Mucosa of rectum (tissue), 2 donors: ENCODE measurements at regions not wholly inside any gene's neighbourhood (a gene's known extent, or its start where the extent isn't known, plus 50 kb on each side); places are given as distances from the start of the nearest gene placed in this dataset.
"Not testable (repeated sequence)": the region's sequence is repeated elsewhere in the genome, so short reads cannot be mapped to it uniquely, and the experiment has no call there.

Experiments used
- H3K27ac ChIP-seq, 2 donors: one replicate each; pipeline ENCODE4 v1.7.0; 2013; ENCODE audit warnings: inconsistent platforms in 2 of 2, low read depth in 2 of 2, low read length in 2 of 2
- H3K27me3 ChIP-seq, 2 donors: one replicate each; pipeline ENCODE4 v1.7.0; 2013; ENCODE audit warnings: low read length in 2 of 2; ENCODE audit not compliant: control insufficient read depth in 2 of 2, insufficient read depth in 2 of 2
- H3K36me3 ChIP-seq, 2 donors: one replicate each; pipeline ENCODE4 v1.7.0; 2013; ENCODE audit warnings: low read length in 2 of 2; ENCODE audit not compliant: control insufficient read depth in 2 of 2, insufficient read depth in 2 of 2
- H3K4me1 ChIP-seq, 2 donors: one replicate each; pipeline ENCODE4 v1.7.0; 2013; ENCODE audit warnings: low read length in 2 of 2, mild to moderate bottlenecking in 1 of 2; ENCODE audit not compliant: control insufficient read depth in 2 of 2, insufficient read depth in 2 of 2
- H3K4me3 ChIP-seq, 2 donors: one replicate each; pipeline ENCODE4 v1.7.0; 2013; ENCODE audit warnings: low read length in 2 of 2
- H3K9ac ChIP-seq, 2 donors: one replicate each; pipeline ENCODE4 v1.7.0; 2013; ENCODE audit warnings: low read length in 2 of 2, low read depth in 1 of 2, mild to moderate bottlenecking in 1 of 2
- H3K9me3 ChIP-seq, 2 donors: one replicate each; pipeline ENCODE4 v1.7.0; 2013; ENCODE audit warnings: low read length in 2 of 2; ENCODE audit not compliant: control insufficient read depth in 2 of 2
- donor health status: healthy.
- donor health status: Normal muscosa, but diverticular disease.

DNA sequence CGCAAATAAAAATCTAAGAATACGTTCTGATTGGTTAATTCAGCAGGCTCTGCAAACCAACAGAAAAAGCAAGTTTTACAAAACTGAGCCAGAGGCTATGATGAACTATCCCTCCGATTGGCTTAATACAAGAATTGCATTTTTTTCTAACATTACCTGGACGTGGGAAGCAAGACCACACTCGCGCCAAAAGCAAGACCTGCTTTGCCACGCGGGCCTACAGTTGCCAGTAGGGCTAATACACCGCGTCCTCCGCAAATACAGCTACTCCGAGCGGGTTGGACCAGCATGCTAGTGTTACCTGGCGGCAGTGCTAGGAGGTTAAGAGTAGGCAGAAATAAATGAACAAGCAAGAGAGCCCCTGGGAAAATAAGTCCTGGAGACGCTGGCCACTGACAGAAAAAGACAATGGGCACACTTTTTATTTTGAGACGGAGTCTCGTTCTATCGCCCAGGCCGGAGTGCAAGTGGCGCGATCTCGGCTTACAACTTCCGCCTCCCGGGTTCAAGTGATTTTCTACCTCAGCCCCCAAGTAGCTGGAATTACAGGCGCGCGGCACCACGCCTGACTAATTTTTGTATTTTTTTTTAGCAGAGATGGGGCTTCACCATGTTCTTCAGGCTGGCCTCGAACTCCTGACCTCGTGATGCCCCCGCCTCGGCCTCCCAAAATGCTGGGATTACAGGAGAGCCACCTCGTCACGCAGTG lies 131.9 kb upstream of the BTN3A2 start:
- H3K4me3 ChIP-seq, result peak overlapping the region; percentile 76 to 89
- H3K27me3 ChIP-seq, result no peaks in the 10 kb centered on the region
- H3K27ac ChIP-seq, result peak overlapping the region; percentile 92 to 94
- H3K9me3 ChIP-seq, result no peaks in the 10 kb centered on the region
- peaks cover 0 to 17% of the 10 kb centered on the region in 2 donors for H3K4me1 ChIP-seq
- H3K9ac ChIP-seq, result peak overlapping the region; percentile 83 to 97
- H3K36me3 ChIP-seq, result no peaks in the 10 kb centered on the region

DNA sequence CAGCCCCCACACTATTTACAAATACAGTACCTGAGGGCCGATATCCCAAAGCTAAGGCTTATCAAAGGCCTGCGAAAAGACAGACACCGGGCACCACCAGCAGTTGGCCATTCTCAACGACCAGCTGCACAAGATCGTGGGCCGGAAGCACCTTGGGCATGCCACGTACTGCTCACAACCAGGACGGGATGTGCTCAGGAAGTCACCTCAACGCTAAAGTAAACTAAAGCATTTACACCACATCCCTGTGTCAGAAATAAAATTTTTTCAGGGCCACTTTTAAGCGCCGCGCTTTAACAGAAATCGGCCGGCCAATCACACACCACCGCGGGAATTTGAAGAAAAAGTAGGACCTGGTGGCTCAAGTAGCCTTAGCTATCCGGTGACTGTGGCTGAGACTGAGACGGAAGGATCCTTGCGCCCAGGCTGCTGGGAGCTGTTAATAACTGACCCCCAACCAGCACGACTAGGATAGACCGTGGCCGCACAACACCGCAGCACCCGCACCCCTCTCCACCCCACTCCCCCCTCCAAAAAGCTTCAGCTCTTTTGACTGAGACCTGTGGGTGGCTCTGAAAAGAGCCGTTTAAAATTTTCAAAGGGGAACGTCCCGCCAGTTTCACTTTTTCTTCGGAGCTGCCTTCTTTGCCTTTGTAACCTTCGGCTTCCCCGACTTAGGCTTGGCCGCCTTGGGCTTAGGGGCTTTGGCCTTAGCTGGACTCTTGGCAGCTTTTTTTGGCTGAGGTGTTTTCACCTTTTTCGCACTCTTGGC lies 131.2 kb upstream of the BTN3A2 start:
- Histone ChIP-seq H3K27ac (peak overlapping the region; percentile 92 to 94), H3K4me1 (peaks cover 0 to 17% of the 10 kb centered on the region in 2 donors), H3K9me3 (no peaks in the 10 kb centered on the region), H3K36me3 (no peaks in the 10 kb centered on the region), H3K4me3 (peak overlapping the region; percentile 76 to 89), H3K27me3 (no peaks in the 10 kb centered on the region), H3K9ac (peak overlapping the region; percentile 83 to 97)

DNA sequence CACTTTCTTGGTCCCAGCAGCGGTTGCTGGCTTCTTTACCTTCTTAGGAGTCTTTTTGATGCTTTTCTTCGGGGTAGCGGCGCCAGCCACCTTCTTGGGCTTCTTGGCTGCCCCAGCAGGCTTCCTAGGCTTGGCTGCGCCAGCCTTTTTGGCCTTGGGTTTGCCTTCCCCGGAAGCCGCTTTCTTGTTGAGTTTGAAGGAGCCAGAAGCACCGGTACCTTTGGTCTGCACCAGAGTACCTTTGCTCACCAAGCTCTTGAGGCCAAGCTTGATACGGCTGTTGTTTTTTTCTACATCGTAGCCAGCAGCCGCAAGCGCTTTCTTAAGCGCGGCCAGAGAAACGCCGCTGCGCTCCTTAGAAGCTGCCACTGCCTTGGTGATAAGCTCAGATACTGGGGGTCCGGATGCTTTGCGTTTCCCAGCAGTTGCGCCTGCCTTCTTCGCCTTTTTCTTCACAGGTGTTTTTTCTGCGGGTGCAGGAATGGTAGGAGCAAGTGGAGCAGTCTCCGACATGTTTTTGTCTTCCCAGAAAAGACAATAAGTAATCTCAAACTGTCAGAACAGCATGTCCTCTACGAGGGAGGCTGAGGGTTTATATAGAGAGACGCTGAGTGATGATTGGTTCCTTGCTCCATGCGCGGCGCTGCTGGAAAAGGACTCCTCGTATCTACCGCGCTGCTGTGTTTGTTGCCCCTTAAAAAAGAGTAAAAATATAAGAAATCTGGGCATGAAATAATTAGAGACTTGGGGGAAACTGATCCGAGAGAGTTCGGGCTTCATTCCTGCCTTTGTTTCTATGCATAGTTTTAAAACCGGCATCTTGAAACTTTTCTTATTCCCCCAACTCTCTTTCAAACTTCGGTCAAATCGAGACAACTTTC lies 130.3 kb upstream of the BTN3A2 start:
- Histone ChIP-seq H3K27ac (peak overlapping the region; percentile 92 to 94), H3K36me3 (no peaks in the 10 kb centered on the region), H3K4me3 (peak overlapping the region; percentile 76 to 89), H3K27me3 (no peaks in the 10 kb centered on the region), H3K9ac (peak overlapping the region; percentile 83 to 97), H3K9me3 (no peaks in the 10 kb centered on the region), H3K4me1 (peaks cover 0 to 17% of the 10 kb centered on the region in 2 donors)

DNA sequence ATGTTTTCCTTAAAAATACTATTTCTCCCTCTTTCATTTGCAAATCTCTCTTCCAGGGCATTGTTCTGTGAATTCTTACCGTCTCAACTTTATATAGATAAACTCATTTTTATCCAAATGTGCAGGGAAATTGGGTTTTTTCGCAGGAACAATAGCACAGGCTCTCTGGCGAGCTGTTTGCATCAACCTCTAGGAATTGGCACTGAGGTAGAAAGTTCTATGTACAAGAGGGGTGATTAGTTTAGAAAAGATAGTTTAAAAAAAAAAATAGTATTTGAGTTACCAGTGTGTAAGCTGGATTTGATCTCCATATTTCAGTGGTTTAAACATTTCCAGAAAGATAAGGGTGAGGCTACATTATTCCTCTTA lies 129.7 kb upstream of the BTN3A2 start:
- H3K36me3 ChIP-seq, result no peaks in the 10 kb centered on the region
- peak overlapping the region; percentile 76 to 89 for H3K4me3 ChIP-seq
- no peaks in the 10 kb centered on the region for H3K9me3 ChIP-seq
- H3K27me3 ChIP-seq, result no peaks in the 10 kb centered on the region
- H3K9ac ChIP-seq, result peak overlapping the region; percentile 83 to 97
- H3K4me1 ChIP-seq, result peaks cover 0 to 17% of the 10 kb centered on the region in 2 donors
- H3K27ac ChIP-seq, result peak overlapping the region; percentile 92 to 94

DNA sequence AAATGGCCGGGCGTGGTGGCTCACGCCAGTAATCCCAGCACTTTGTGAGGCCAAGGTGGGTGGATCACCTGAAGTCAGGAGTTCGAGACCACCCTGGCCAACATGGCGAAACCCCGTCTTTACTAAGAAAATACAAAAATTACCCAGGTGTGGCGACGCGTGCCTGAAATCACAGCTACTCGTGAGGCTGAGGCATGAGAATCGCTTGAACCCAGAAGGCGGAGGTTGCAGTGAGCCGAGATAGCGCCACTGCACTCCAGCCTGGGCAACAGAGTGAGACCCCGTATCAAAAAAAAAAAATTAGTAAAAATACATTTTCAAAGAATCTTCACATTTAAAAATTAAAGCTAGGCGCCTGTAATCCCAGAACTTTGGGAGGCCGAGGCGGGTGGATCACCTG lies 125.6 kb upstream of the BTN3A2 start:
- H3K27ac ChIP-seq, H3K27me3 ChIP-seq: not testable (repeated sequence)

DNA sequence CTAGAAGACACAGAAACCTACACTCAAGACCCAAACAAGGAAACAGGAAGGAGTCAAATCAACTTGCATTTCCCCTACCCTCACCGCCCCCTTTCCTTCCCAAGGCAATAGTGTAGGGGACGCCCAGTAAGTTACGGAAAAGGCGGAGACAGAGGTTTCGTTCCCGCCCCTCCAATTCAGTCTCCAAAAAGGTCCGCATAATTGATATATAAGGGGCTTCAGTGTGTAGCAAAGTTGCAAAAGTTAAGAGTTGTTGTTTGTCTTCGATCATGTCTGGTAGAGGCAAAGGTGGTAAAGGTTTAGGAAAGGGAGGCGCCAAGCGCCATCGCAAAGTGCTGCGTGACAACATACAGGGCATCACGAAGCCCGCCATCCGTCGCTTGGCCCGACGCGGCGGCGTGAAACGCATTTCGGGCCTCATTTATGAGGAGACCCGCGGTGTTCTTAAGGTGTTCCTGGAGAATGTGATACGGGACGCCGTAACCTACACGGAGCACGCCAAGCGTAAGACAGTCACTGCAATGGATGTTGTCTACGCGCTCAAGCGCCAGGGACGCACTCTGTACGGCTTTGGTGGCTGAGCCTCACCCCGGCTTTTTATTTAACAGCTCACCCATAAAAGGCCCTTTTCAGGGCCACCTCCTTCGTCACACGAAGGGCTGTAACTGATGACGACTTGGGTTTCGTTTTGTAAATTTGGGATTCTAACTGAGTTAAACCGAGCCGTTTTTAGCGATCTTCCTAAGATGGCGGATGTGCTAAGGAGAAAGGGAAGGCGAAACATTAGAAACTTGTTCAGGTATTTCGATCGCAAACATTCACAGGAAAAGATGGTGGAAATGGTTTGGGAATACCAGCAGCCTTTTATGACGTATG lies 124.6 kb upstream of the BTN3A2 start:
- Histone ChIP-seq H3K4me3 (peak overlapping the region; percentile 34 to 69), H3K27me3 (peaks cover 0 to 2% of the 10 kb centered on the region in 2 donors), H3K9ac (peak overlapping the region; percentile 36 to 71), H3K9me3 (no peaks in the 10 kb centered on the region), H3K4me1 (peaks cover 6 to 23% of the 10 kb centered on the region in 2 donors), H3K27ac (peak overlapping the region; percentile 69 to 80), H3K36me3 (no peaks in the 10 kb centered on the region)

More for the DNA sequence above, 125.6 kb upstream of the BTN3A2 start:
- not testable (repeated sequence) for H3K4me3 ChIP-seq, H3K36me3 ChIP-seq, H3K9me3 ChIP-seq, H3K9ac ChIP-seq
- H3K4me1 ChIP-seq, result peaks cover 9 to 19% of the 10 kb centered on the region in 2 donors

DNA sequence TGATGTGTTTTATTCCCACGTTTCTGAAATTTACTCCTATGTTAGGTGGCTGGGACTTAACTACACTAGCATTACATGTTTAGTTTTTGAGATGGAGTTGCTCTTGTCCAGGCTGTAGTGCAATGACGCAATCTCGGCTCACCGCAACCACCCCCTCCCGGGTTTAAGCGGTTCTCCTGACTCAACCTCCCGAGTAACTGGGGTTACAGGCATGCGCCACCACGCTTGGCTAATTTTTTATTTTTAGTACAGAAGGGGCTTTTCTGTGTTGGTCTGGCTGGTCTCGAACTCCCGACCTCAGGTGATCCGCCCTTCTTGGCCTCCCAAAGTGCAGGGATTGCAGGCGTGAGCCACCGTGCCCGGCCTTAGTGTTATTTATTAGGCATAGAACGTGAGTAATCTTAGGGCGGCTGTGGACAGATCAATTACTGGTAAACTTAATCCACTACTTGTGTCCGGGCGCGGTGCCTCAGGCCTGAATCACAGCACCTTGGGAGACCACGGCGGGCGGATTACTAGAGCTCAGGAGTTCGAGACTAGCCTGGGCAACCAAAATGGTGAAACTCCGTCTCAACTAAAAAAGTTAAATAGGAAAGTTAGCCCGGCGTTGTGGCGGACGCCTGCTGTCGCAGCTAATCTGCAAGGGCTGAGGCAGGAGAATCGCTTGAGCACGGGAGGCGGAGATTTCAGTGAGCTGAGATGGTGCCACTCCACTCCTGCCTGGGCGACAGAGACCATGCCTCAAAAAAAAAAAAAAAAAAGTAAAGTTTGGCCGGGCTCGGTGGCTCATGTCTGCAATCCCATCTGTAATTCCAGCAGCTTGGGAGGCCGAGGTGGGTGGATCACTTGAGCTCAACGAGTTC lies 123.7 kb upstream of the BTN3A2 start:
- peak overlapping the region; percentile 34 to 69 for H3K4me3 ChIP-seq
- peak overlapping the region; percentile 36 to 71 for H3K9ac ChIP-seq
- H3K27ac ChIP-seq, result peak overlapping the region; percentile 69 to 80
- H3K27me3 ChIP-seq, result peaks cover 0 to 2% of the 10 kb centered on the region in 2 donors
- H3K4me1 ChIP-seq, result peaks cover 4 to 23% of the 10 kb centered on the region in 2 donors
- no peaks in the 10 kb centered on the region for H3K9me3 ChIP-seq
- no peaks in the 10 kb centered on the region for H3K36me3 ChIP-seq

DNA sequence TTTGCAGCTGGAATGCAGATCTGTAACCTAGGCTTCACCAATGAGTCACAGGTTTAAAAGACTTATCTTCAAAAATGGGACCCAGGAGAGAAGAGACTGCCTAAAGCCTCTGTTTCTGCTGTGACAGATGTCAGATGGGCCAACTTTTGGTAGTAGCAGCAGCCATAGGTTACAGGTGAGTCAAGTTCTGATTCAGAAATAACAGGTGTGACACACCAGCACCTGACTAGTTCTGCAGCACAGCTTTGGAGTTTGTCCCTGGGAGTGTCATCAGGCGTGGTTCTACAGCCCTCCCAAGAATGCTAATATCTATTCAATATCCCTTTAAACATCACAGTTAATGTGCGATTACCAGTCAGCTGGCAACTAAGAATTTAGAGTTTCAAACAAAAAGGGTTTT lies 121.9 kb upstream of the BTN3A2 start:
- Histone ChIP-seq H3K36me3 (no peaks in the 10 kb centered on the region), H3K4me3 (peak overlapping the region; percentile 33 to 39), H3K27me3 (peaks cover 0 to 2% of the 10 kb centered on the region in 2 donors), H3K27ac (peak overlapping the region; percentile 83 to 91), H3K9ac (peak overlapping the region in 1 of 2 donors; percentile 44), H3K9me3 (no peaks in the 10 kb centered on the region), H3K4me1 (peaks cover 4 to 23% of the 10 kb centered on the region in 2 donors)
